Upper lobe of left lung (tissue), 4 donors: ENCODE measurements at regions not wholly inside any gene's neighbourhood (a gene's known extent, or its start where the extent isn't known, plus 50 kb on each side); places are given as distances from the start of the nearest gene placed in this dataset.

ENCODE experiments used
- CTCF ChIP-seq, 6 experiments: fragments of 450-650 bp in 4 of 6; fragments of 200-600 bp in 2 of 6; sonication (generic) in 2 of 6; IDR thresholded peaks; one replicate each; pipeline ENCODE4 v1.5.1; 2016 to 2019; ENCODE audit warnings: antibody characterized with exemption in 6 of 6
- POLR2A ChIP-seq, 4 donors: fragments of 450-650 bp; IDR thresholded peaks; one replicate each; pipeline ENCODE4 v1.5.1; 2016 to 2017; ENCODE audit warnings: antibody characterized with exemption in 4 of 4, mild to moderate bottlenecking in 2 of 4
- POLR2AphosphoS5 ChIP-seq, 2 donors: sonication (generic); formaldehyde crosslinking; IDR thresholded peaks; one replicate each; pipeline ENCODE4 v1.5.1; 2017; ENCODE audit warnings: antibody characterized with exemption in 2 of 2

- TF ChIP-seq CTCF (IDR thresholded peaks at IDR 0.05) = no peak
- no peak for TF ChIP-seq POLR2AphosphoS5 (IDR thresholded peaks at IDR 0.05)
- no peak for TF ChIP-seq POLR2A (IDR thresholded peaks at IDR 0.05)
Measured at GRCh38 chr11:45095691-45096010, 50.8 kb upstream of the PRDM11 start.
